BE2C (cell line): ENCODE measurements at regions not wholly inside any gene's neighbourhood (a gene's known extent, or its start where the extent isn't known, plus 50 kb on each side); places are given as distances from the start of the nearest gene placed in this dataset.
"Not testable (repeated sequence)": the region's sequence is repeated elsewhere in the genome, so short reads cannot be mapped to it uniquely, and the experiment has no call there.

Experiments used
- DNase-seq: peaks from one replicate; pipeline ENCODE4 v3.0.0-alpha.2; 2020
- H3K27me3 ChIP-seq: fragments of 250-450 bp; sonication (Bioruptor Pico); 2 replicates; pipeline ENCODE4 v1.5.1; 2020; ENCODE audit warnings: mild to moderate bottlenecking
- H3K36me3 ChIP-seq: fragments of 250-450 bp; sonication (Bioruptor Pico); 2 replicates; pipeline ENCODE4 v1.5.1; 2020; ENCODE audit warnings: mild to moderate bottlenecking
- H3K4me1 ChIP-seq: fragments of 250-450 bp; sonication (Bioruptor Pico); 2 replicates; pipeline ENCODE4 v1.5.1; 2020
- H3K4me3 ChIP-seq: 2 replicates; pipeline ENCODE4 v1.5.1; 2011; ENCODE audit warnings: low read depth, low read length
- H3K9me3 ChIP-seq: fragments of 250-450 bp; sonication (Bioruptor Pico); 2 replicates; pipeline ENCODE4 v1.5.1; 2020
- CTCF ChIP-seq: IDR thresholded peaks from 2 replicates; pipeline ENCODE4 v1.5.1; 2012; ENCODE audit warnings: mild to moderate bottlenecking, low read depth, low read length

DNA sequence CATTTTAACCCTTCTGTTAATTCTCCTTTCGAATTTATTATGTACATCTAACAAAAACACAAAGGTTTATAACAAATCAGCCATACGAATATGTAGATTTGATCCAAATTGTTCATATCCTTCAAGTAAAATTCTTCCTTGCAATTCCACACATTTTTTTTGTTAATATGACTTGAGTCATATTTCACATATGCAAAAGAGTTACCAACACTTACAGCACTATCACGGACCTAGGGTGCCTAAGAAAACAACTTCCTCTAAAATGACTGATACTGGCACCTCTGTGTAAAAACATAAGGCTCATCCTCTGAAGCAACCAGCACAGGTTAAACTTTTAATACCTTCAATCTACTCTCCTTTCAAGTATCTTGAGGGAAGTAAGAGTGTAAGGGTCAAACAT lies 451.8 kb downstream of the SEMA3D start:
- no peak for TF ChIP-seq CTCF
- DNase-seq: no peak
- no peak overlapping the region for H3K4me3 ChIP-seq
- H3K9me3 ChIP-seq: no peaks in the 10 kb centered on the region
- no peaks in the 10 kb centered on the region for H3K4me1 ChIP-seq
- H3K27me3 ChIP-seq: no peaks in the 10 kb centered on the region
- H3K36me3 ChIP-seq: no peaks in the 10 kb centered on the region

DNA sequence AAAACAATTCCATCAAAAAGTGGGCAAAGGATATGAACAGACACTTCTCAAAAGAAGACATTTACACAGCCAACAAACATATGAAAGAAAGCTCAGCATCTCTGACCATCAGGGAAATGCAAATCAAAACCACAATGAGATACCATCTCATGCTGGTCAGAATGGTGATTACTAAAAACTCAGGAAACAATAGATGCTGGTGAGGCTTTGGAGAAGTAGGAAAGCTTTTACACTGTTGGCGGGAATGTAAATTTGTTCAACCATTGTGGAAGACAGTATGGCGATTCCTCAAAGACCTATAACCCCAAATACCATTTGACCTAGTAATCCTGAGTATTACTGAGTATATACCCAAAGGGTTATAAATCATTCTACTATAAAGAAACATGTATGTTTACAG lies 452.9 kb downstream of the SEMA3D start:
- H3K4me1 ChIP-seq, H3K9me3 ChIP-seq, H3K36me3 ChIP-seq, H3K27me3 ChIP-seq, H3K4me3 ChIP-seq, DNase-seq: not testable (repeated sequence)

- H3K9me3 ChIP-seq, H3K4me3 ChIP-seq, DNase-seq, H3K4me1 ChIP-seq, H3K27me3 ChIP-seq, H3K36me3 ChIP-seq: not testable (repeated sequence)
These were observed 456.0 kb downstream of the SEMA3D start for GRCh38 chr7:84730864-84731263.

DNA sequence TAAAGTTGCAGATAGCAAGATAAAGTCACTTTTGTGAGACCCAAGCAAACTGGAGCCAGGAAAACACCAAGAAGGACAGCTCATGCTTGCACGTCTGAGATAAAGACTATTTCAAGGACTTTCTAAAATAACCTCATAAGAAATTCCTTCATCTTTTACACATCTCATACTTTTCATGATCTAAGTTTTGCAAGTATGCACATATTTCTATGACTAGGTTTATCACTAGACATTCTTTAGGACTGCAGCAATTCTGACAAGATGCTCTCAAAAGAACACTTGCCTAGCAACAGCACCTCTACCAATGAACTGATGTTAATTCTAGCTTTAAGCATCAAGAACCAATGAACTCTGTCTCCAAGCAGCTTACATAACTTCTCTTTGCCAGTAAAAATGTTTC lies 457.6 kb downstream of the SEMA3D start:
- Histone ChIP-seq H3K9me3 (no peaks in the 10 kb centered on the region), H3K4me1 (no peaks in the 10 kb centered on the region), H3K27me3 (no peaks in the 10 kb centered on the region), H3K4me3 (no peak overlapping the region), H3K36me3 (no peaks in the 10 kb centered on the region)
- no peak for DNase-seq
- no peak for TF ChIP-seq CTCF

GRCh38 chr7:84722734-84723133 lies 464.1 kb downstream of the SEMA3D start:
- Histone ChIP-seq H3K9me3 (no peaks in the 10 kb centered on the region), H3K4me1 (no peaks in the 10 kb centered on the region), H3K36me3 (no peaks in the 10 kb centered on the region), H3K27me3 (no peaks in the 10 kb centered on the region), H3K4me3 (no peak overlapping the region)
- TF ChIP-seq CTCF: no peak
- no peak for DNase-seq

DNA sequence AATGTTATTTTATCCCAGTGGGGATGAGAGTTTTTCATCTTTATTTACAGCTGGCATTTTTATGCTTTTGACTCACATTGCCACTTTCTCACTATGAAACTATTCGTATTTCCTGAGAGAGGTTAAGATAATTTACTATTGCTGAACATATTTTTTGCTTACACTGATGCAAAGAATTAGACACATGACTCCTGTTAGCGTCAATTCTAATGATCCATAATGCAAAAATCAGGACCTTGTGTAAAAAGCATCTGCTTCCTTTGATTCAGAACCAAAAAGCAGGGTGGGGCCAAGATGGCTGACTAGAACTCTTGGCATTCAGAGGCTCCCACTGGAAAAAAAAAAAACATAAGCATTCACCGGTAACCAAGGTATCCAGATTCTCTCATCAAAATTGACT lies 464.8 kb downstream of the SEMA3D start:
- Histone ChIP-seq H3K4me3 (no peak overlapping the region), H3K36me3 (no peaks in the 10 kb centered on the region), H3K4me1 (no peaks in the 10 kb centered on the region), H3K27me3 (no peaks in the 10 kb centered on the region), H3K9me3 (no peaks in the 10 kb centered on the region)
- DNase-seq: no peak
- TF ChIP-seq CTCF: no peak

- no peaks in the 10 kb centered on the region for H3K36me3 ChIP-seq
These were observed 466.3 kb downstream of the SEMA3D start for GRCh38 chr7:84720456-84721097.

More at GRCh38 chr7:84720456-84721097, 466.3 kb downstream of the SEMA3D start:
- no peak for DNase-seq
- TF ChIP-seq CTCF: no peak
- H3K9me3 ChIP-seq: no peaks in the 10 kb centered on the region
- H3K4me3 ChIP-seq: no peak overlapping the region
- H3K27me3 ChIP-seq: no peaks in the 10 kb centered on the region
- H3K4me1 ChIP-seq: no peaks in the 10 kb centered on the region
